K562 (cell line): ENCODE measurements at regions not wholly inside any gene's neighbourhood (a gene's known extent, or its start where the extent isn't known, plus 50 kb on each side); places are given as distances from the start of the nearest gene placed in this dataset.
A peak's percentile ranks its signal among the peaks of the same experiment; 100 is the strongest.
"Not testable (repeated sequence)": the region's sequence is repeated elsewhere in the genome, so short reads cannot be mapped to it uniquely, and the experiment has no call there.

Source experiments
- ATAC-seq: fragments of 200-7000 bp; cut with Tn5 transposase; 3 replicates; pipeline ENCODE4 v1.9.1; 2020; ENCODE audit warnings: moderate library complexity
- BruUV-seq: library from RNA; stranded (reverse); fragments of 400-500 nt; replicated peaks from 2 replicates; lab custom pipeline; 2021; lab: Mats Ljungman, UMichigan
- CTCF ChIA-PET: fragments of 300-600 bp; formaldehyde crosslinking; extraction: SDS; loops from one replicate; lab custom pipeline; 2021; ENCODE audit warnings: low intra/inter-chr PET ratio; lab: Yijun Ruan, JAX
- POLR2A ChIA-PET: fragments of 300-600, 350-650 bp; sonication (Branson Sonifier 250); formaldehyde crosslinking; extraction: SDS; loops from one replicate; lab custom pipeline; 2021; ENCODE audit warnings: antibody characterized with exemption, inconsistent platforms; lab: Yijun Ruan, JAX
- DNase-seq, 4 experiments: peaks; one replicate each; pipeline versions ENCODE4 v3.0.0 to v3.0.0-alpha.2; 2011 to 2018; ENCODE audit warnings: low spot score in 3 of 4, mixed read lengths in 3 of 4; ENCODE audit errors: extremely low read depth in 1 of 4
- FAIRE-seq: peaks from 2 replicates; lab custom pipeline; 2011; peaks lifted over from hg19 to GRCh38; lab: Jason Lieb, UNC
- H2AFZ ChIP-seq: 2 replicates; pipeline ENCODE4 v1.6.0; 2011; ENCODE audit warnings: low read depth, low read length, control low read depth, inconsistent platforms
- H3K27ac ChIP-seq: fragments of 200-600 bp; 3 replicates; pipeline ENCODE4 v1.8.0; 2011; ENCODE audit warnings: low read depth, mild to moderate bottlenecking, control low read depth, inconsistent platforms, low read length, moderate library complexity, mixed read lengths; ENCODE audit errors: extremely low read depth
- H3K27me3 ChIP-seq, 2 experiments: fragments of 300-600 bp in 1 of 2; 2 replicates in 1 of 2; 3 replicates in 1 of 2; pipeline versions ENCODE4 v1.6.0 to v1.8.0; 2011; ENCODE audit warnings: inconsistent platforms in 2 of 2, low read length in 2 of 2, mild to moderate bottlenecking in 1 of 2, mixed read lengths in 1 of 2, moderate library complexity in 1 of 2; ENCODE audit not compliant: control insufficient read depth in 2 of 2, insufficient read depth in 2 of 2
- H3K36me3 ChIP-seq: fragments of 300-600 bp; 3 replicates; pipeline ENCODE4 v1.8.0; 2011; ENCODE audit warnings: mild to moderate bottlenecking, low read length, inconsistent platforms; ENCODE audit not compliant: control insufficient read depth, insufficient read depth
- H3K4me1 ChIP-seq, 2 experiments: fragments of 200-600 bp in 1 of 2; replicated peaks in 1 of 2; 2 replicates in 1 of 2; 3 replicates in 1 of 2; pipeline versions ENCODE4 v1.5.1 to v1.8.0; 2011; ENCODE audit warnings: inconsistent platforms in 2 of 2, low read length in 2 of 2, mild to moderate bottlenecking in 1 of 2, mixed read lengths in 1 of 2, moderate library complexity in 1 of 2; ENCODE audit not compliant: control insufficient read depth in 2 of 2, insufficient read depth in 2 of 2
- H3K4me2 ChIP-seq: 2 replicates; pipeline ENCODE4 v1.6.1; 2011; ENCODE audit warnings: low read length, control low read depth, inconsistent platforms, mixed read lengths; ENCODE audit not compliant: insufficient read depth
- H3K4me3 ChIP-seq: fragments of 200-600 bp; sonication (generic), shearing (Covaris generic); 2 replicates; pipeline ENCODE4 v1.5.1; 2016; ENCODE audit warnings: control low read depth, inconsistent platforms
- H3K79me2 ChIP-seq: fragments of 200-600 bp; 3 replicates; pipeline ENCODE4 v1.8.0; 2011; ENCODE audit warnings: low read length, inconsistent platforms; ENCODE audit not compliant: control insufficient read depth, insufficient read depth
- H3K9ac ChIP-seq, 2 experiments: 2 replicates each; pipeline versions ENCODE4 v1.6.0 to v1.6.1; 2011; ENCODE audit warnings: low read depth in 2 of 2, low read length in 2 of 2, control low read depth in 1 of 2, inconsistent platforms in 1 of 2, mild to moderate bottlenecking in 1 of 2, mixed read lengths in 1 of 2; ENCODE audit not compliant: insufficient read depth in 1 of 2
- H3K9me1 ChIP-seq: one replicate; pipeline ENCODE4 v1.6.0; 2011; ENCODE audit warnings: inconsistent platforms, mild to moderate bottlenecking, low read length, moderate library complexity; ENCODE audit not compliant: control insufficient read depth, insufficient read depth
- H3K9me3 ChIP-seq: replicated peaks from 2 replicates; pipeline ENCODE4 v1.5.1; 2011; ENCODE audit warnings: low read depth, low read length, inconsistent platforms; ENCODE audit not compliant: control insufficient read depth, insufficient read depth
- H4K20me1 ChIP-seq: replicated peaks from 2 replicates; pipeline ENCODE4 v1.6.1; 2011; ENCODE audit warnings: low read length, inconsistent platforms, mixed read lengths; ENCODE audit not compliant: control insufficient read depth, insufficient read depth
- C11orf30 ChIP-seq: fragments of 450-650 bp; IDR thresholded peaks from 2 replicates; pipeline ENCODE4 v1.6.1; 2016; ENCODE audit warnings: low read depth, mild to moderate bottlenecking
- EP300 ChIP-seq: IDR thresholded peaks from 2 replicates; pipeline ENCODE4 v1.6.1; 2012; ENCODE audit warnings: low read length, improper control_type of control experiment
- MAFF ChIP-seq: IDR thresholded peaks from 2 replicates; pipeline ENCODE4 v1.6.1; 2012; ENCODE audit warnings: low read length, improper control_type of control experiment
- MAFG ChIP-seq: fragments of 450-650 bp; conservative IDR thresholded peaks from 2 replicates; pipeline ENCODE4 v1.6.1; 2016; ENCODE audit warnings: missing genetic modification characterization, missing compliant biosample characterization
- MAFK ChIP-seq: IDR thresholded peaks from 2 replicates; pipeline ENCODE4 v1.6.1; 2011; ENCODE audit warnings: low read length, improper control_type of control experiment
- MTA3 ChIP-seq: fragments of 450-650 bp; formaldehyde crosslinking; IDR thresholded peaks from 2 replicates; pipeline ENCODE4 v1.6.1; 2017; ENCODE audit warnings: mild to moderate bottlenecking, borderline replicate concordance
- ZNF316 ChIP-seq: fragments of 450-650 bp; IDR thresholded peaks from 2 replicates; pipeline ENCODE4 v1.6.1; 2016
- WGBS: fragments of 100-300 bp; shearing (Covaris generic); methylation state at CpG from one replicate; pipeline ENCODE4 v1.1.6; 2016; ENCODE audit warnings: low coverage, mixed read lengths; ENCODE audit not compliant: insufficient coverage; ENCODE audit errors: missing lambda C conversion rate; 5-methylcytosine and 5-hydroxymethylcytosine counted together
- in situ Hi-C: fragments of 300-500 bp; cut with MboI; formaldehyde crosslinking; loops from 4 replicates; pipeline ENCODE4 v1.15.0; 2018; ENCODE audit warnings: inconsistent platforms, mixed read lengths
- intact Hi-C: fragments of 100-400 bp; cut with micrococcal nuclease; formaldehyde crosslinking; loops from 2 replicates; pipeline ENCODE4 v1.14.2; 2022
- TF ChIP-seq, protein P1 (sequence below): fragments of 150-350 bp; conservative IDR thresholded peaks from 2 replicates; pipeline ENCODE4 v1.6.1; 2014; ENCODE audit warnings: low read length

DNA sequence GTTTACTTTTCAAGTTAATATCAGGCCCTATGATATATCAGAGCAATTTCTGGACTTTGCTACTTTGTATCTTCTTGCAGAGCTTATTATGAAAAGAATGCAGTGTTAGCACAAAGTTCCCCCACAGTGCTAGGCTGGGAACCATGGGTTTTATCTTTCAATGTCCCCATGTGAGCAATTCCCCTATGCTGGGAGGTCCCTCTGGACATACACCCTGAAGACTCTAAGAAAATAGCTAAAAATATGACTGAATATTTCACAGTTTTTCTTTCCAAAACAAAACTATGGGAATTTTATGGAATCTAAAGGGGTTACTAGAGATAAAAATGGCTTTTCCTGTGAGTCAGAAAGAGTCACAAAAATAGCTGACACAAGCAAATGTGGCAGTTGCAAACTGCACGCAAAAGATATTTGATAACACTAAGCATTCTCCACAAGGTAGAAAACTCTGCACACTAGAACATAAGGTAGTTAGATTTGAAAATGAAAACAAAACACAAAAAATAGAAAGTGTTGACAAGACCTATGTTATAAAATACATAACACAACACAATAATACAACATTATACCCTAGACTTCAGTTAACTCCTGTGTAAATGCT lies 487.5 kb upstream of the GRIN3A start:
- ATAC-seq: 0 out of 3 replicates have a peak, but pooled peaks have one; percentile 27
- Histone ChIP-seq H3K9me3 (no peaks in the 10 kb centered on the region), H3K4me3 (no peak overlapping the region), H3K9ac (no peak overlapping the region; a peak in 1 of 4 replicates), H3K27ac (peak overlapping the region; percentile 33; the same call in 1 of the 3 replicates), H3K4me1 (no peaks in the 10 kb centered on the region; a peak in 1 of 5 replicates), H2AFZ (no peak overlapping the region), H3K4me2 (no peak overlapping the region), H3K27me3 (no peaks in the 10 kb centered on the region), H3K79me2 (no peaks in the 10 kb centered on the region), H4K20me1 (no peaks in the 10 kb centered on the region), H3K9me1 (no peaks in the 10 kb centered on the region), H3K36me3 (no peaks in the 10 kb centered on the region)
- no peak for FAIRE-seq
- in situ Hi-C loops (no loop called here), intact Hi-C loops (no loop called here)
- POLR2A ChIA-PET: no interaction called here
- CTCF ChIA-PET: no interaction called here
- TF ChIP-seq MAFG (tag) (0 out of 2 replicates have a peak, but pooled peaks have one; percentile 45), EP300 (0 out of 2 replicates have a peak, but pooled peaks have one; percentile 6), ZNF316 (peak; percentile 88), MTA3 (no peak), C11orf30 (peak; percentile 76), MAFK (peak; percentile 85), MAFF (peak; percentile 87)
- TF ChIP-seq, protein P1, sequence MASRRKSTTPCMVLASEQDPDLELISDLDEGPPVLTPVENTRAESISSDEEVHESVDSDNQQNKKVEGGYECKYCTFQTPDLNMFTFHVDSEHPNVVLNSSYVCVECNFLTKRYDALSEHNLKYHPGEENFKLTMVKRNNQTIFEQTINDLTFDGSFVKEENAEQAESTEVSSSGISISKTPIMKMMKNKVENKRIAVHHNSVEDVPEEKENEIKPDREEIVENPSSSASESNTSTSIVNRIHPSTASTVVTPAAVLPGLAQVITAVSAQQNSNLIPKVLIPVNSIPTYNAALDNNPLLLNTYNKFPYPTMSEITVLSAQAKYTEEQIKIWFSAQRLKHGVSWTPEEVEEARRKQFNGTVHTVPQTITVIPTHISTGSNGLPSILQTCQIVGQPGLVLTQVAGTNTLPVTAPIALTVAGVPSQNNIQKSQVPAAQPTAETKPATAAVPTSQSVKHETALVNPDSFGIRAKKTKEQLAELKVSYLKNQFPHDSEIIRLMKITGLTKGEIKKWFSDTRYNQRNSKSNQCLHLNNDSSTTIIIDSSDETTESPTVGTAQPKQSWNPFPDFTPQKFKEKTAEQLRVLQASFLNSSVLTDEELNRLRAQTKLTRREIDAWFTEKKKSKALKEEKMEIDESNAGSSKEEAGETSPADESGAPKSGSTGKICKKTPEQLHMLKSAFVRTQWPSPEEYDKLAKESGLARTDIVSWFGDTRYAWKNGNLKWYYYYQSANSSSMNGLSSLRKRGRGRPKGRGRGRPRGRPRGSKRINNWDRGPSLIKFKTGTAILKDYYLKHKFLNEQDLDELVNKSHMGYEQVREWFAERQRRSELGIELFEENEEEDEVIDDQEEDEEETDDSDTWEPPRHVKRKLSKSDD: no peak
- BruUV-seq: no TSS peak
- DNase-seq: no peak
- WGBS: 0% methylated on average over 1 of the region's 1 CpG

DNA sequence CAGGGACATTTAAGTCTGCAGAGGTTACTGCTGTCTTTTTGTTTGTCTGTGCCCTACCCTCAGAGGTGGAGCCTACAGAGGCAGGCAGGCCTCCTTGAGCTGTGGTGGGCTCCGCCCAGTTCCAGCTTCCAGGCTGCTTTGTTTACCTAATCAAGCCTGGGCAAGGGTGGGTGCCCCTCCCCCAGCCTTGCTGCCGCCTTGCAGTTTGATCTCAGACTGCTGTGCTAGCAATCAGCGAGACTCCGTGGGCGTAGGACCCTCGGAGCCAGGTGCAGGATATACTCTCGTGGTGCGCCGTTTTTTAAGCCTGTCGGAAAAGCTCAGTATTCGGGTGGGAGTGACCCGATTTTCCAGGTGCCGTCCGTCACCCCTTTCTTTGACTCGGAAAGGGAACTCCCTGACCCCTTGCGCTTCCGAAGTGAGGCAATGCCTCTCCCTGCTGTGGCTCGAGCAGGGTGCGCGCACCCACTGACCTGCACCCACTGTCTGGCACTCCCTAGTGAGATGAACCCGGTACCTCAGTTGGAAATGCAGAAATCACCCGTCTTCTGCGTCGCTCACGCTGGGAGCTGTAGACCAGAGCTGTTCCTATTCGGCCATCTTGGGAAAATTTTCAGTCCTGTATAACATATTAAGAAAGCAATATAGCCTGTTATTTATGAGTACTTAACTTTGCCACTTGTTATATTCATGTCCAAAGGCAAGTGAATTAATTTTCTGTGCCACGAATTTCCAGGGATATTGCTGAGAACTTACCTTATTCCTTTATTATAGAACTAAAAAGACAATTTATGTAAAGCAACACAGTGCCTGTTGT lies 485.1 kb upstream of the GRIN3A start:
- H3K9ac ChIP-seq: peak overlapping the region in 1 of 2 experiments; percentile 49; a peak in 2 of 4 replicates
- H3K4me3 ChIP-seq, H2AFZ ChIP-seq, FAIRE-seq, in situ Hi-C loops, intact Hi-C loops, H3K27me3 ChIP-seq, H3K79me2 ChIP-seq, H3K4me1 ChIP-seq, H4K20me1 ChIP-seq, H3K4me2 ChIP-seq, H3K9me1 ChIP-seq, ATAC-seq, H3K9me3 ChIP-seq, POLR2A ChIA-PET, H3K36me3 ChIP-seq, CTCF ChIA-PET: not testable (repeated sequence)
- H3K27ac ChIP-seq: peak overlapping the region; percentile 45; the same call in 1 of the 3 replicates
- TSS peak; percentile 74 for BruUV-seq
- DNase-seq: peak in 1 of 4 experiments; percentile 25
- 5% methylated on average over 25 of the region's 27 CpGs for WGBS
